ENCODE measurements at regions not wholly inside any gene's neighbourhood (a gene's known extent, or its start where the extent isn't known, plus 50 kb on each side); places are given as distances from the start of the nearest gene placed in this dataset.

GRCh38 chr5:2677689-2678088 lies 73.8 kb downstream of the IRX2 start:
- Histone ChIP-seq H3K36me3 (ENCODE audit: insufficient read depth, low read length) (no peaks in the 10 kb centered on the region), H3K9me3 (ENCODE audit: insufficient read depth, low read length, severe bottlenecking) (peaks cover 10% of the 10 kb centered on the region), H3K27me3 (ENCODE audit: insufficient read depth, low read length, poor library complexity) (no peaks in the 10 kb centered on the region), H3K4me2 (ENCODE audit: insufficient read depth, low read length) (no peak overlapping the region), H3K9ac (ENCODE audit: low read depth, low read length) (no peak overlapping the region), H3K4me3 (ENCODE audit: low read depth in 1 of 2, low read length in 2 of 2) (no peak overlapping the region), H3K4me1 (ENCODE audit: insufficient read depth, low read length) (no peaks in the 10 kb centered on the region), H2AFZ (ENCODE audit: low read depth, low read length) (no peak overlapping the region), H3K27ac (ENCODE audit: low read length) (no peak overlapping the region), H3K79me2 (ENCODE audit: insufficient read depth, low read length) (no peaks in the 10 kb centered on the region), H4K20me1 (ENCODE audit: insufficient read depth, low read length) (no peaks in the 10 kb centered on the region)
- TF ChIP-seq EZH2 (IDR thresholded peaks at IDR 0.05; ENCODE audit: borderline replicate concordance, low read depth, low read length, severe bottlenecking) (no peak), CTCF (IDR thresholded peaks at IDR 0.05; ENCODE audit: borderline replicate concordance, extremely low read depth, low read length, poor library complexity, severe bottlenecking) (no peak)
- no peak for DNase-seq
- no peak for ATAC-seq (ENCODE audit: insufficient read depth, low read depth)

GRCh38 chr5:2675548-2675947 lies 75.9 kb downstream of the IRX2 start:
- Histone ChIP-seq H2AFZ (ENCODE audit: low read depth, low read length) (no peak overlapping the region), H3K27me3 (ENCODE audit: insufficient read depth, low read length, poor library complexity) (no peaks in the 10 kb centered on the region), H3K4me2 (ENCODE audit: insufficient read depth, low read length) (no peak overlapping the region), H3K27ac (ENCODE audit: low read length) (no peak overlapping the region), H3K4me3 (ENCODE audit: low read depth in 1 of 2, low read length in 2 of 2) (no peak overlapping the region), H4K20me1 (ENCODE audit: insufficient read depth, low read length) (no peaks in the 10 kb centered on the region), H3K9ac (ENCODE audit: low read depth, low read length) (no peak overlapping the region), H3K4me1 (ENCODE audit: insufficient read depth, low read length) (no peaks in the 10 kb centered on the region), H3K79me2 (ENCODE audit: insufficient read depth, low read length) (no peaks in the 10 kb centered on the region), H3K9me3 (ENCODE audit: insufficient read depth, low read length, severe bottlenecking) (peaks cover 10% of the 10 kb centered on the region), H3K36me3 (ENCODE audit: insufficient read depth, low read length) (no peaks in the 10 kb centered on the region)
- no peak for ATAC-seq (ENCODE audit: insufficient read depth, low read depth)
- TF ChIP-seq CTCF (IDR thresholded peaks at IDR 0.05; ENCODE audit: borderline replicate concordance, extremely low read depth, low read length, poor library complexity, severe bottlenecking) (no peak), EZH2 (IDR thresholded peaks at IDR 0.05; ENCODE audit: borderline replicate concordance, low read depth, low read length, severe bottlenecking) (no peak)
- no peak for DNase-seq

- TF ChIP-seq EZH2 (IDR thresholded peaks at IDR 0.05; ENCODE audit: borderline replicate concordance, low read depth, low read length, severe bottlenecking) = no peak
- TF ChIP-seq CTCF (IDR thresholded peaks at IDR 0.05; ENCODE audit: borderline replicate concordance, extremely low read depth, low read length, poor library complexity, severe bottlenecking) = no peak
- Histone ChIP-seq H2AFZ (ENCODE audit: low read depth, low read length) (no peak overlapping the region), H3K27me3 (ENCODE audit: insufficient read depth, low read length, poor library complexity) (no peaks in the 10 kb centered on the region), H3K27ac (ENCODE audit: low read length) (no peak overlapping the region), H3K36me3 (ENCODE audit: insufficient read depth, low read length) (no peaks in the 10 kb centered on the region), H3K9ac (ENCODE audit: low read depth, low read length) (no peak overlapping the region), H3K79me2 (ENCODE audit: insufficient read depth, low read length) (no peaks in the 10 kb centered on the region), H4K20me1 (ENCODE audit: insufficient read depth, low read length) (no peaks in the 10 kb centered on the region), H3K4me3 (ENCODE audit: low read depth in 1 of 2, low read length in 2 of 2) (no peak overlapping the region), H3K4me1 (ENCODE audit: insufficient read depth, low read length) (no peaks in the 10 kb centered on the region), H3K9me3 (ENCODE audit: insufficient read depth, low read length, severe bottlenecking) (peaks cover 10% of the 10 kb centered on the region), H3K4me2 (ENCODE audit: insufficient read depth, low read length) (no peak overlapping the region)
- ATAC-seq (ENCODE audit: insufficient read depth, low read depth) (no peak), DNase-seq (no peak)
These were observed 77.0 kb downstream of the IRX2 start for GRCh38 chr5:2674456-2674855.

GRCh38 chr5:2670940-2671339 lies 80.5 kb downstream of the IRX2 start:
- no peaks in the 10 kb centered on the region for H3K9me3 ChIP-seq (ENCODE audit: insufficient read depth, low read length, severe bottlenecking)
- no peak for TF ChIP-seq CTCF (IDR thresholded peaks at IDR 0.05; ENCODE audit: borderline replicate concordance, extremely low read depth, low read length, poor library complexity, severe bottlenecking)
- no peak for TF ChIP-seq EZH2 (IDR thresholded peaks at IDR 0.05; ENCODE audit: borderline replicate concordance, low read depth, low read length, severe bottlenecking)

More at GRCh38 chr5:2670940-2671339, 80.5 kb downstream of the IRX2 start:
- Histone ChIP-seq H3K9ac (ENCODE audit: low read depth, low read length) (no peak overlapping the region), H3K4me2 (ENCODE audit: insufficient read depth, low read length) (no peak overlapping the region), H2AFZ (ENCODE audit: low read depth, low read length) (no peak overlapping the region), H3K4me3 (ENCODE audit: low read depth in 1 of 2, low read length in 2 of 2) (no peak overlapping the region), H3K27me3 (ENCODE audit: insufficient read depth, low read length, poor library complexity) (no peaks in the 10 kb centered on the region), H3K4me1 (ENCODE audit: insufficient read depth, low read length) (no peaks in the 10 kb centered on the region), H3K79me2 (ENCODE audit: insufficient read depth, low read length) (no peaks in the 10 kb centered on the region), H4K20me1 (ENCODE audit: insufficient read depth, low read length) (no peaks in the 10 kb centered on the region), H3K36me3 (ENCODE audit: insufficient read depth, low read length) (no peaks in the 10 kb centered on the region), H3K27ac (ENCODE audit: low read length) (no peak overlapping the region)
- no peak for DNase-seq
- no peak for ATAC-seq (ENCODE audit: insufficient read depth, low read depth)

All from DND-41 (cell line).